Rectal smooth muscle tissue (tissue), 1 donor: ENCODE measurements at regions not wholly inside any gene's neighbourhood (a gene's known extent, or its start where the extent isn't known, plus 50 kb on each side); places are given as distances from the start of the nearest gene placed in this dataset.

Experiments
- H3K27ac ChIP-seq: one replicate; pipeline ENCODE4 v1.7.0; 2013; ENCODE audit warnings: low read depth, low read length, inconsistent platforms
- H3K27me3 ChIP-seq: one replicate; pipeline ENCODE4 v1.7.0; 2013; ENCODE audit warnings: low read length; ENCODE audit not compliant: control insufficient read depth, insufficient read depth
- H3K36me3 ChIP-seq: one replicate; pipeline ENCODE4 v1.7.0; 2013; ENCODE audit warnings: low read length; ENCODE audit not compliant: control insufficient read depth, insufficient read depth
- H3K4me1 ChIP-seq: one replicate; pipeline ENCODE4 v1.7.0; 2013; ENCODE audit warnings: low read length; ENCODE audit not compliant: control insufficient read depth, insufficient read depth
- H3K4me3 ChIP-seq: one replicate; pipeline ENCODE4 v1.7.0; 2013; ENCODE audit warnings: low read length
- H3K9ac ChIP-seq: one replicate; pipeline ENCODE4 v1.7.0; 2013; ENCODE audit warnings: low read length

- H3K4me3 ChIP-seq, result no peak overlapping the region
- H3K27me3 ChIP-seq, result no peaks in the 10 kb centered on the region
- H3K9ac ChIP-seq, result no peak overlapping the region
- no peak overlapping the region for H3K27ac ChIP-seq
- no peaks in the 10 kb centered on the region for H3K4me1 ChIP-seq
- no peaks in the 10 kb centered on the region for H3K36me3 ChIP-seq
These were observed 419.6 kb upstream of the KIRREL3 start for GRCh38 chr11:127420139-127420538.

DNA sequence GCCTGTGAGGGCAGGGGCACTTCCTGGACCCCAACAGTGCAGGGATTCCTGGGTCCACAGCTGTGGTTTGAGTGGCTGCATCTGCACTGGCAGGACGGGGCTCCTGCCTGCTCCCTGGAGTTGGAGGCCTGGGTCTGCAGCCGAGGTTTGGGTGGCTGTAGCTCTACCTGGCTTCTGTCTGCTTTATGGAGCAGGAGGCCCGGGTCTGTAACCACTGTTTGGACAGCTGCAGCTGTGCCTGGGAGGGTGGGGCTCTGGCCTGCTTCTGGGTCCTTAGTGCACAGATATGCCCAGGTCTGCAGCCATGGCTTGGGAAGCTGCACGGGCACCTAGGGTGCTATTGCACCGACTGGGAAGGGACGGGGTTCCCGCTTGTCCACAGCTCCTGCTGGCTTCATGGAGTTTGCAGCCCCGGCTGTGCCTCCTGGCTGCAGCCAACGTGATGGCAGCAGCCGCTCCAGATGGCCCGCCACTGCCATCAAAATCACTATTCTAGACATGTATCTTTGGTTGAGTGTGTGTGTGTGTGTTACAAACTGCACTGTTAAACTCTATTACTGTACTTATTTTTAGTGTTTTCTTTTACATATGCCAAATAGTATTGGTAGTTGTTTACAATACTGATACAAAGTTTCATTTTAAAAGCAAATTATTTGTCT, 412.3 kb upstream of the KIRREL3 start:
- Histone ChIP-seq H3K36me3 (no peaks in the 10 kb centered on the region), H3K9ac (no peak overlapping the region), H3K27ac (no peak overlapping the region), H3K27me3 (no peaks in the 10 kb centered on the region), H3K4me1 (no peaks in the 10 kb centered on the region), H3K4me3 (no peak overlapping the region)

- H3K36me3 ChIP-seq, result no peaks in the 10 kb centered on the region
- H3K27me3 ChIP-seq, result no peaks in the 10 kb centered on the region
- H3K4me1 ChIP-seq, result no peaks in the 10 kb centered on the region
- H3K4me3 ChIP-seq, result no peak overlapping the region
- H3K27ac ChIP-seq, result no peak overlapping the region
- H3K9ac ChIP-seq, result no peak overlapping the region
These were observed 411.7 kb upstream of the KIRREL3 start for GRCh38 chr11:127412234-127412633.

DNA sequence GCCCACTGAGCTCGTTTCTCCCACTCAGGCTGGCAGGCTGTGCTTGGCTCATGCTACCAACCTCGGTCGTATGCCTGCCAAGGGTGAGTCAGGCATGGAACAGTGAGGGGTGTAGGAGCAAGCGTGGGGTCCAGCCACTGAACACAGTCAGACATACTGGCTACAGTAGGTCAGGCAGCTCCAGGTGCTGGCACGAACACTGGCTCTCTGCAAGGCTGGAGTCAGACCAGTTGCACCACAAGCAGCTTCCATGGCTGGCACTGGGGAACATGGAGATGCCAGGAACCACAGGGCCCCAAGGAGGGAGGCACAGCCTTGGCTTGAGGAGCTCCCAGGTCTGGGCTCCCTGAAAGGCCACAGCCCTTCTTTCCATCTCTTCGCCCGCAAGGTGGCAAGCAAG, 410.7 kb upstream of the KIRREL3 start:
- Histone ChIP-seq H3K4me1 (no peaks in the 10 kb centered on the region), H3K27me3 (no peaks in the 10 kb centered on the region), H3K4me3 (no peak overlapping the region), H3K27ac (no peak overlapping the region), H3K9ac (no peak overlapping the region), H3K36me3 (no peaks in the 10 kb centered on the region)

DNA sequence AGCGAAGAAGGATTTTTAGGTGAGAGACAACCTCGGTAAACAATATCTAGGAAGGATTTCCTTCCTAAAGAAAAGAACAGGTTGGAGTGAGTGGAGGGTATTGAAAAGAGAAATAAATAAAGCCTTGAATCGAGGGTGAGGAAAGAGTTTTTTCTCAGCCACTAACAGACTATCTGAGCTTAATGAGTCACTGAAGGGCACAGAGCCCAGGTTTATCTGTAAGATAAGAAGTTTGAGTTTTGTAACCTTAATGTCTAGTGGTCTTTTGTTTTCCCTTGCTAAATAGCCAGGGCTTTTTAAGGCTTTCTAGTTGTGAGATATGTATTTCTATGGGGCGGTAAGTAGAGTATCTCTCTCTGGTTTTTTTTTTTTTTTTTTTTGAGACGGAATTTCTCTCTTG, 394.5 kb upstream of the KIRREL3 start:
- no peaks in the 10 kb centered on the region for H3K27me3 ChIP-seq
- H3K4me1 ChIP-seq, result no peaks in the 10 kb centered on the region
- H3K4me3 ChIP-seq, result no peak overlapping the region
- no peak overlapping the region for H3K9ac ChIP-seq
- no peak overlapping the region for H3K27ac ChIP-seq
- no peaks in the 10 kb centered on the region for H3K36me3 ChIP-seq

GRCh38 chr11:127393460-127393997, 393.0 kb upstream of the KIRREL3 start:
- H3K27ac ChIP-seq, result no peak overlapping the region
- H3K9ac ChIP-seq, result no peak overlapping the region
- H3K27me3 ChIP-seq, result no peaks in the 10 kb centered on the region
- H3K4me3 ChIP-seq, result no peak overlapping the region
- H3K36me3 ChIP-seq, result no peaks in the 10 kb centered on the region
- H3K4me1 ChIP-seq, result no peaks in the 10 kb centered on the region

- no peak overlapping the region for H3K9ac ChIP-seq
- H3K27ac ChIP-seq, result no peak overlapping the region
- no peak overlapping the region for H3K4me3 ChIP-seq
- no peaks in the 10 kb centered on the region for H3K36me3 ChIP-seq
- no peaks in the 10 kb centered on the region for H3K4me1 ChIP-seq
- H3K27me3 ChIP-seq, result no peaks in the 10 kb centered on the region
These were observed 392.0 kb upstream of the KIRREL3 start for GRCh38 chr11:127392575-127392974.

- Histone ChIP-seq H3K4me3 (no peak overlapping the region), H3K27ac (no peak overlapping the region), H3K9ac (no peak overlapping the region), H3K27me3 (no peaks in the 10 kb centered on the region), H3K36me3 (no peaks in the 10 kb centered on the region), H3K4me1 (no peaks in the 10 kb centered on the region)
These were observed 389.9 kb upstream of the KIRREL3 start for GRCh38 chr11:127390465-127390864.

DNA sequence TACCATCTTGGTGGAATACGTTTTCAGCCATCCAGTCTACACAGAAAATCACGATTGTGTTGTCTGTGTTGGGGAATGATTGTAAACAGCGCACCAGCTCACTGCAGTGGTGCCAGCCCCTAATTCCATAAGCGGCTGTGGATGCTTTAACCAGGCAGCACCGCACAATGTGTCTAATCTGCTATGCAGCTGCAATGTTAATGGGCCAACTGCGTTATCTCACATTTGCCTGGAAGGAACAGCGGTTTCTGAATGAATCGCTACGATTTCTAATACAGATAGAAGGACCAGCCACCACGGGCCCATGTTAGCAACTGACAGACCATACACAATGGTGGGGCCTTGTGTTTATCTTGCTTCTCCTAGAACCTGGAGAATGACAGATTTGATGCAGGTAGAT, 384.5 kb upstream of the KIRREL3 start:
- H3K27me3 ChIP-seq, result no peaks in the 10 kb centered on the region
- H3K4me3 ChIP-seq, result no peak overlapping the region
- no peak overlapping the region for H3K9ac ChIP-seq
- no peaks in the 10 kb centered on the region for H3K36me3 ChIP-seq
- H3K4me1 ChIP-seq, result no peaks in the 10 kb centered on the region
- H3K27ac ChIP-seq, result no peak overlapping the region

- Histone ChIP-seq H3K9ac (no peak overlapping the region), H3K4me3 (no peak overlapping the region), H3K27me3 (no peaks in the 10 kb centered on the region), H3K4me1 (no peaks in the 10 kb centered on the region), H3K27ac (no peak overlapping the region), H3K36me3 (no peaks in the 10 kb centered on the region)
These were observed 382.5 kb upstream of the KIRREL3 start for GRCh38 chr11:127383026-127383425.

DNA sequence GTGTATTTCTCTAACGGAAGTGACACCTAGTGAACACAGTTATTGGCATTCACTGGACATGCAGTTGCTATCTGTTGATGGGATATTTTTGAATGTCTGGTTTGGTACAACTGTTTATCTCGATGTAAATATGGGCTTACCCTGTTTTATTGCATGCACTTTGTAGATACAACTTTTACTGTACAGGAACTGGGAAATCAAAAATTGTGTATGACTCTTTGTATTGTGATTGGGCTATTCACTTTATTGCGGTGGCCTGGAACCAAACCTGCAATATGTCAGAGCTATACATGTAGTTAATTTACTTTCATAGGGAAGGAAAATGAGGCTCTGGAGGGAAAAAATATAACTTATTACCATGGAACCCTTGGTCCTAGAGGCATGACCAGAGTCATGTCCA, 380.7 kb upstream of the KIRREL3 start:
- H3K4me1 ChIP-seq, result no peaks in the 10 kb centered on the region
- no peak overlapping the region for H3K4me3 ChIP-seq
- no peak overlapping the region for H3K9ac ChIP-seq
- H3K36me3 ChIP-seq, result no peaks in the 10 kb centered on the region
- no peaks in the 10 kb centered on the region for H3K27me3 ChIP-seq
- H3K27ac ChIP-seq, result no peak overlapping the region

DNA sequence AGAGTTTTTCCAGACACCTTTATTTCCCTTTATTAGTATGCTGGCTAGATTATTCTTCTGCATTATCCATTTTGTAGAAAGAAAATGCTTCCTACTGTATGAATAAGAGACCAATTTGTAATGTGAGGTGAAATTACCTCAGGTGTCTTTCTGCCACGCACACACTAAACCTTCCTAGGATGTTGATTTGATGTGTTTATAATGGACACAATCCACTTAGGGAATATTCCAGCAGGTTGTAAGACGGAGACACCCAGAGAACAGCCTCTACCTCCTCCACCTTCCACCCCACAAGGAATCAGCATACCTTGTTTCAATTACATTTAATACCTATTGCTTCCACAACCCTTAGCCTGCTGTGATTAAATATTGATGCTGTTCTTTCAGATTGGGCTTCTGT, 379.1 kb upstream of the KIRREL3 start:
- Histone ChIP-seq H3K4me3 (no peak overlapping the region), H3K27ac (no peak overlapping the region), H3K4me1 (no peaks in the 10 kb centered on the region), H3K27me3 (no peaks in the 10 kb centered on the region), H3K9ac (no peak overlapping the region), H3K36me3 (no peaks in the 10 kb centered on the region)

DNA sequence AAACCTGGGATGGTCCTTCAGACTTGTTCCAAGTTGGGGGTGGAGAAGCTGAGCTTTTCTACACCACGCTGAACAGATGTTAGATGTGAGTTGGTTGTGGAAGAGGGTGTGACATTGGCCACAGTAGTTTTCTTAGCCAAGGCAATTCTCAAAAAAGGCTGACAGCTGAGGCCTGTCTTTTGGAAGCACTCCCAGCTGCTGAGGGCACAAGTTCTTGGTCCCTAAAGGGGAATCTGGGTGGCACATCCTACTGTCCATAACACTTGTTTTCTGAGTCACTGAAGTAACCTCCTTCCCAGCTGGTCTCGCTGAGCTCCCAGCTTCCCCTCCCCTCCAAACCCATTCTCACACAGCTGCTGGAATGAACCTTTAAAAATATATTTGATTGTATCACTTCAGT, 375.7 kb upstream of the KIRREL3 start:
- no peaks in the 10 kb centered on the region for H3K27me3 ChIP-seq
- H3K4me3 ChIP-seq, result no peak overlapping the region
- H3K36me3 ChIP-seq, result no peaks in the 10 kb centered on the region
- H3K4me1 ChIP-seq, result no peaks in the 10 kb centered on the region
- H3K27ac ChIP-seq, result no peak overlapping the region
- H3K9ac ChIP-seq, result no peak overlapping the region
